ENCODE measurements at regions not wholly inside any gene's neighbourhood (a gene's known extent, or its start where the extent isn't known, plus 50 kb on each side); places are given as distances from the start of the nearest gene placed in this dataset.

DNA sequence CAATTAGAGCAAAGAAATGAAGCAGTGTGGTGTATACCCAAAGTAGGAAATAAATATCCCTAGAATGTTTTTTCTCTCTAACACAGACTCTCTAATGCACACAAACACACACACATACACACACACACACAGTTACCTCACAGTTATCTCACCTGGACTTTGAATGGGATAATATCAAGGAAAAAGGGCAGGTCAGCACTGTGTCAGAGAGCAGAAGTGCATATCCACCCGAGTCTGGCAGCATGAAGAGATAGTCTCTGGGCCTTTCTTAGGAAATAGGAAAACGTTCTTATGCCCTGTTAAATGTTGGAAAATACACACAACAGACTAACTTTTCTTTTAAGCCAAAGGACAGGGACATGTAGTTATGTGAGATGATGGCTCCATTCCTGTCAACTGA is 162.0 kb downstream of the COL6A3 start:
- TF ChIP-seq, protein P1, sequence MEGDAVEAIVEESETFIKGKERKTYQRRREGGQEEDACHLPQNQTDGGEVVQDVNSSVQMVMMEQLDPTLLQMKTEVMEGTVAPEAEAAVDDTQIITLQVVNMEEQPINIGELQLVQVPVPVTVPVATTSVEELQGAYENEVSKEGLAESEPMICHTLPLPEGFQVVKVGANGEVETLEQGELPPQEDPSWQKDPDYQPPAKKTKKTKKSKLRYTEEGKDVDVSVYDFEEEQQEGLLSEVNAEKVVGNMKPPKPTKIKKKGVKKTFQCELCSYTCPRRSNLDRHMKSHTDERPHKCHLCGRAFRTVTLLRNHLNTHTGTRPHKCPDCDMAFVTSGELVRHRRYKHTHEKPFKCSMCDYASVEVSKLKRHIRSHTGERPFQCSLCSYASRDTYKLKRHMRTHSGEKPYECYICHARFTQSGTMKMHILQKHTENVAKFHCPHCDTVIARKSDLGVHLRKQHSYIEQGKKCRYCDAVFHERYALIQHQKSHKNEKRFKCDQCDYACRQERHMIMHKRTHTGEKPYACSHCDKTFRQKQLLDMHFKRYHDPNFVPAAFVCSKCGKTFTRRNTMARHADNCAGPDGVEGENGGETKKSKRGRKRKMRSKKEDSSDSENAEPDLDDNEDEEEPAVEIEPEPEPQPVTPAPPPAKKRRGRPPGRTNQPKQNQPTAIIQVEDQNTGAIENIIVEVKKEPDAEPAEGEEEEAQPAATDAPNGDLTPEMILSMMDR (IDR thresholded peaks at IDR 0.05): no peak
- TF ChIP-seq POLR2A (IDR thresholded peaks at IDR 0.05): no peak

All from ovary (tissue), 3 donors.